DND-41 (cell line): ENCODE measurements at regions not wholly inside any gene's neighbourhood (a gene's known extent, or its start where the extent isn't known, plus 50 kb on each side); places are given as distances from the start of the nearest gene placed in this dataset.
A peak's percentile ranks its signal among the peaks of the same experiment; 100 is the strongest.

Source experiments
- ATAC-seq: fragments of 200-7000 bp; cut with Tn5 transposase; 3 replicates; pipeline ENCODE4 v1.9.1; 2021; ENCODE audit warnings: low read depth; ENCODE audit not compliant: insufficient read depth
- DNase-seq: peaks from one replicate; pipeline ENCODE4 v3.0.0-alpha.2; 2020
- H2AFZ ChIP-seq: 2 replicates; pipeline ENCODE4 v1.6.0; 2012; ENCODE audit warnings: low read depth, low read length
- H3K27ac ChIP-seq: 2 replicates; pipeline ENCODE4 v1.5.1; 2012; ENCODE audit warnings: low read length, inconsistent platforms
- H3K27me3 ChIP-seq: fragments of 200-600 bp; sonication (generic); 2 replicates; pipeline ENCODE4 v1.6.0; 2012; ENCODE audit warnings: low read length, mild to moderate bottlenecking, inconsistent platforms; ENCODE audit not compliant: insufficient read depth, poor library complexity
- H3K36me3 ChIP-seq: 2 replicates; pipeline ENCODE4 v1.5.1; 2012; ENCODE audit warnings: low read length, inconsistent platforms; ENCODE audit not compliant: insufficient read depth
- H3K4me1 ChIP-seq: 2 replicates; pipeline ENCODE4 v1.5.1; 2012; ENCODE audit warnings: mild to moderate bottlenecking, low read length; ENCODE audit not compliant: insufficient read depth
- H3K4me2 ChIP-seq: 2 replicates; pipeline ENCODE4 v1.6.0; 2012; ENCODE audit warnings: mild to moderate bottlenecking, moderate library complexity, low read length, inconsistent platforms; ENCODE audit not compliant: insufficient read depth
- H3K4me3 ChIP-seq, 2 experiments: fragments of 200-600 bp in 1 of 2; shearing (Covaris generic) in 1 of 2; 2 replicates each; pipeline ENCODE4 v1.5.1; 2012 to 2016; ENCODE audit warnings: inconsistent platforms in 2 of 2, low read length in 2 of 2, mild to moderate bottlenecking in 2 of 2, low read depth in 1 of 2, moderate library complexity in 1 of 2
- H3K79me2 ChIP-seq: 2 replicates; pipeline ENCODE4 v1.6.0; 2012; ENCODE audit warnings: low read length, inconsistent platforms; ENCODE audit not compliant: insufficient read depth
- H3K9ac ChIP-seq: 2 replicates; pipeline ENCODE4 v1.6.0; 2012; ENCODE audit warnings: low read depth, mild to moderate bottlenecking, inconsistent platforms, low read length, moderate library complexity
- H3K9me3 ChIP-seq: 2 replicates; pipeline ENCODE4 v1.5.1; 2012; ENCODE audit warnings: low read length, moderate library complexity, mild to moderate bottlenecking, inconsistent platforms; ENCODE audit not compliant: insufficient read depth, severe bottlenecking
- H4K20me1 ChIP-seq: 2 replicates; pipeline ENCODE4 v1.6.0; 2012; ENCODE audit warnings: low read length; ENCODE audit not compliant: insufficient read depth
- CTCF ChIP-seq: IDR thresholded peaks from 2 replicates; pipeline ENCODE4 v1.5.1; 2012; ENCODE audit warnings: borderline replicate concordance, low read length, moderate library complexity, mild to moderate bottlenecking; ENCODE audit not compliant: poor library complexity, severe bottlenecking; ENCODE audit errors: extremely low read depth
- EZH2 ChIP-seq: IDR thresholded peaks from 3 replicates; pipeline ENCODE4 v1.6.1; 2012; ENCODE audit warnings: borderline replicate concordance, low read depth, mild to moderate bottlenecking, moderate library complexity, low read length, inconsistent platforms; ENCODE audit not compliant: severe bottlenecking

DNA sequence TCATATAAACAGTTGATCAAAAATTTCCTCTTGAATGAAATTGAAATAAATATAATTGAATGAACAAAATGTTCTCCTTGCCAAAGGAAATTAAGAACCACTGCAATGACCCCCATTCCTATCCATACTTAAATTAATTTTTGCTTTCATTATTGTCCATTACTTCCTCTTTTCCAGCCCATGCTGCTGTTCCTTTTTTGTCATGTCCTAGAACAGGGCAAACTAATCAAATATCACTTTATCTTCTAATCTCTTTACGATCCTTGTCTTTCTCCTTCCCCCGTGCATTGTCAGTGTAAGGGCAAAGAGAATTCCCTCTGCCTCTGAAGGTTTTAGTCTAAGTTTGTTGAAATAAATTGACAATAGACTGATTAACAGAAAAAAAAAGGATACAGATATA, 203.0 kb downstream of the CENPC start:
- no peak for DNase-seq
- no peak overlapping the region for H3K27ac ChIP-seq
- H3K36me3 ChIP-seq: no peaks in the 10 kb centered on the region
- no peaks in the 10 kb centered on the region for H3K4me1 ChIP-seq
- no peak overlapping the region for H3K9ac ChIP-seq
- no peak for ATAC-seq
- H3K4me3 ChIP-seq: no peak overlapping the region
- no peak overlapping the region for H2AFZ ChIP-seq
- no peaks in the 10 kb centered on the region for H3K9me3 ChIP-seq
- no peaks in the 10 kb centered on the region for H4K20me1 ChIP-seq
- no peaks in the 10 kb centered on the region for H3K27me3 ChIP-seq
- no peak for TF ChIP-seq CTCF
- TF ChIP-seq EZH2: no peak
- H3K4me2 ChIP-seq: no peak overlapping the region
- H3K79me2 ChIP-seq: no peaks in the 10 kb centered on the region

- Histone ChIP-seq H3K36me3 (no peaks in the 10 kb centered on the region), H3K27ac (no peak overlapping the region), H3K79me2 (no peaks in the 10 kb centered on the region), H3K4me2 (no peak overlapping the region), H2AFZ (no peak overlapping the region), H4K20me1 (no peaks in the 10 kb centered on the region), H3K27me3 (no peaks in the 10 kb centered on the region), H3K9ac (no peak overlapping the region), H3K4me1 (no peaks in the 10 kb centered on the region), H3K4me3 (no peak overlapping the region), H3K9me3 (no peaks in the 10 kb centered on the region)
- TF ChIP-seq EZH2 (no peak), CTCF (no peak)
- ATAC-seq: no peak
- no peak for DNase-seq
Observed at GRCh38 chr4:67333664-67334063, 211.6 kb downstream of the CENPC start.

- Histone ChIP-seq H3K4me2 (no peak overlapping the region), H3K27ac (no peak overlapping the region), H2AFZ (no peak overlapping the region), H4K20me1 (no peaks in the 10 kb centered on the region), H3K27me3 (no peaks in the 10 kb centered on the region), H3K4me3 (no peak overlapping the region), H3K36me3 (no peaks in the 10 kb centered on the region), H3K9me3 (no peaks in the 10 kb centered on the region), H3K4me1 (no peaks in the 10 kb centered on the region), H3K9ac (no peak overlapping the region), H3K79me2 (no peaks in the 10 kb centered on the region)
- peak; percentile 10 for DNase-seq
- 0 out of 3 replicates have a peak, but pooled peaks have one; percentile 48 for ATAC-seq
- TF ChIP-seq EZH2 (no peak), CTCF (peak; percentile 55)
Observed at GRCh38 chr4:67332627-67333026, 212.7 kb downstream of the CENPC start.

- Histone ChIP-seq H3K4me3 (no peak overlapping the region), H3K4me1 (peaks cover 7% of the 10 kb centered on the region), H3K27ac (no peak overlapping the region), H3K4me2 (no peak overlapping the region), H3K9ac (no peak overlapping the region), H4K20me1 (no peaks in the 10 kb centered on the region), H3K36me3 (no peaks in the 10 kb centered on the region), H3K9me3 (peaks cover 1% of the 10 kb centered on the region), H3K27me3 (no peaks in the 10 kb centered on the region), H2AFZ (no peak overlapping the region), H3K79me2 (no peaks in the 10 kb centered on the region)
- TF ChIP-seq EZH2 (no peak), CTCF (no peak)
- DNase-seq (no peak), ATAC-seq (no peak)
Observed at GRCh38 chr4:67328393-67328792, 216.9 kb downstream of the CENPC start.
